Activated CD4-positive, alpha-beta T cell treated with anti-CD3 and anti-CD28 coated beads, Interleukin-2, amount 50 U/mL, for 4 hours (primary cell): ENCODE measurements at regions not wholly inside any gene's neighbourhood (a gene's known extent, or its start where the extent isn't known, plus 50 kb on each side); places are given as distances from the start of the nearest gene placed in this dataset.
"Not testable (repeated sequence)": the region's sequence is repeated elsewhere in the genome, so short reads cannot be mapped to it uniquely, and the experiment has no call there.

Experiments used
- DNase-seq, 2 experiments: peaks; one replicate each; pipeline ENCODE4 v3.0.0-alpha.2; 2020

DNA sequence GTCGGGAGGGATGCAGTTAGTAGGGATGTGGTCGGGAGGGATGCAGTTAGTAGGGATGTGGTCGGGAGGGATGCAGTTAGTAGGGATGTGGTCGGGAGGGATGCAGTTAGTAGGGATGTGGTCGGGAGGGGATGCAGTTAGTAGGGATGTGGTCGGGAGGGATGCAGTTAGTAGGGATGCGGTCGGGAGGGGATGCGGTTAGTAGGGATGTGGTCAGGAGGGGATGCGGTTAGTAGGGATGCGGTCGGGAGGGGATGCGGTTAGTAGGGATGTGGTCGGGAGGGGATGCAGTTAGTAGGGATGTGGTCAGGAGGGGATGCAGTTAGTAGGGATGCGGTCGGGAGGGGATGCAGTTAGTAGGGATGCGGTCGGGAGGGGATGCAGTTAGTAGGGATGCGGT is 96.2 kb downstream of the BDH1 start:
- DNase-seq, result not testable (repeated sequence)

DNA sequence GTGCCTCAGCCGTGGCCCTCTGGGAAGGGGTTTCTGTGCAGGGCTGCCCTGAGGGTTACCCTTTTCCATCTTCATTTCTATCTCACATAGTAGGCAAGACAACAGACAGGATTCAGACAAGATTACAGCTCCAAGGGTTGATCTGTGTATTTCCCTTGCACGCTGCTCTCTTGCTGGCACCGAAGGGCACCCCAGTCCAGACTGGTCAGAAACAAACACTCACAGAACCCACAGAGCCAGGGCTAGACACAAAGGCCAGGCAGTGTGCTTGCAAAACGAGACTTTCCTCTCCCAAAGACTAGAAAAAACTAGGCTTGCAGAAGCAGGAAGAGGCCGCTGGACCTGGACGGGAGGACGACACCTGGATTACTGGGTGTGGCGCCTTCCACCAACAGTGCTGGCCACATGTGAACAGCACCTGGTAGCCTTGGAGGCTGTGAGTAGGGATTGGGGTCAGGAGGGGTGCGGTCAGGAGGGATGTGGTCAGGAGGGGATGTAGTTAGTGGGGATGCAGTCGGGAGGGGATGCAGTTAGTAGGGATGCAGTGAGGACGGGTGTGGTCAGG is 96.8 kb downstream of the BDH1 start:
- no peak for DNase-seq

GRCh38 chr3:197458179-197458707 is 97.5 kb downstream of the BDH1 start:
- DNase-seq, result peak; percentile 32

DNA sequence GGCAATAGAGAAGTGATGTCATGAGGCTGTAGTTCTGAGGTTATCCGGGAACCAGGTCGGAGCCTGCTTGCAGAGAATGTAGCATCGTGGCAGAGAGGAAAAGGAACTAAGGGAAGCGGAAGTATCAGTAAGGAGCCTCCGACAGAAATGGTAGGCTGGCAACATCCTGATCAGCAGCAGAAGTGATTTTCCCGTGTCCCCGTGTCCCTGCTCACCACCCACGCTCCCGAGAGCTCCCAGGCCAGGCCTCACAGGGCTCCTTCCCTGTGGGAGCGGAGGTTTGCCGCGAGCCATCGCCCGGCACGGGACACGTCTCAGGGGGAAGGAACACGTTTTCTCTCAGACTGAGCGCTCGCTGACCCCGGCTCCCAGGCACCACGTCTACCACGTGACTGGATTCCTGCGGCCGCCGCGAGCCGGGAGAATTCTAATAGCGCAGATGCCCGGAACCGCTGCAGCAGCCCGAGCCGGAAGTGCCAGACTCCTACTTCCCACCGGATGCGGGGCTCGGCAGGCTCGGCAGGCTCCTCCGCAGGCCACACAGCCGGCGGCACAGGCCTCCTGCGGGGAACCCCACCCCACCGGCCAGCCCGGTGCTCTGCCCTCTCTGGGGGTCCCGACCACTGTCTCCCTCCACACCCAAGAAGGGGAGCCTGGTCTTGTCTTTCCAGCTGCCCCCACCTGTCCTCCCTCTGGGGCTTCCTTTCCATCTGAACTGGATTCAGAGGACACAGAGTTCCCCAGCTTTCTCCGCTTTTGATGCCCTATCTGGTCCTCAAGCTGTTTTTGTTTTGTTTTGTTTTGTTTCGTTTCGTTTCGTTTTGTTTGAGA is 99.3 kb downstream of the BDH1 start:
- peak; percentile 18 to 32 for DNase-seq

DNA sequence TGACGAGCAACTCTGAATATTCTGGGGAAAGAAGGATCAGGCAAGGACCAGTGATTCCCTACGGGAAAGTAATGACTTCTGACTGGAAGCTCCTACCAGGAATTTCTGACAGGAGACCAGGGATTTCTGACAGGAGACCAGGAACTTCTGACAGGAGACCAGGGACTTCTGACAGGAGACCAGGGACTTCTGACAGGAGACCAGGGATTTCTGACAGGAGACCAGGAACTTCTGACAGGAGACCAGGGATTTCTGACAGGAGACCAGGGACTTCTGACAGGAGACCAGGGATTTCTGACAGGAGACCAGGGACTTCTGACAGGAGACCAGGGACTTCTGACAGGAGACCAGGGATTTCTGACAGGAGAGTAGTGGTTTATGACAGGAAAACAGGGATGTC is 100.9 kb downstream of the BDH1 start:
- not testable (repeated sequence) for DNase-seq

DNA sequence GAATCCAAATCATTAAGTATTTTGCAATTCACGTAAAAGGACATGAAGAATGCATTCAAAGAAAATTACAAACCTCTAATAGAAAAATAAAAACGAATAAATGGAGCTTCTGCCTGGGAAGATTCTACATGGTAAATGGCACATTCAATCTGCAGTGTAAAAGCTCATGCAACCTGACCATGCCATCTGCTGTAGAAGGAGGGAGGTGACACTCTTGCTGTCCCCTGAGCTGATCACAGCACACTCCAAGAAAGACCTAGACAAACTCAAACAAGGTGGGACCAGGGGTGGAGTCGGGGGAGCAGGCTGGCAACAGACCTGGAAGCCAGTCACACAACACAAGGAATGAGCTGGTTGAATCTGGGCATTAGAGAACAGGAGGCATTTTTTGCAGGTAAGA is 101.8 kb downstream of the BDH1 start:
- no peak for DNase-seq

DNA sequence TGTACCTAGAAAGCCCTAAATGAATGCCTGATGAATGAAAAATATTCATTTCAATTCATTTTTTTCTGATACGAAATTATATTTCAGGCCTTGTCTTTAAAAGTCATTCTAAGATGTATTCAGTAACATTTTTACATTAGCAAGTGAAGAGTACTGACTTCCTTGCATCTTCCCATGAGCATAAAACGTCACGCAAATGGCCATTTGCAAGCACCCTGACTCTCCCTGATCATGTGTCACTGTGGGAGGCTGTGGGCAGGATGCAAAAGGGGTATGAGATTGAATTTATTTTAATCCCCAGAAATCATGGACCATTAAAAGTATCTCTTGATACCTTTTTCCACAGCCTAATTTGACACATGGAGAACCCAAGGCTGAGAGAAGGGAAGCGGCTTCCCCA is 105.0 kb downstream of the BDH1 start:
- no peak for DNase-seq

GRCh38 chr3:197450308-197450707 is 105.5 kb downstream of the BDH1 start:
- no peak for DNase-seq

GRCh38 chr3:197449181-197449580 is 106.6 kb downstream of the BDH1 start:
- DNase-seq, result not testable (repeated sequence)

- DNase-seq, result not testable (repeated sequence)
These were observed 108.0 kb downstream of the BDH1 start for GRCh38 chr3:197447781-197448180.

DNA sequence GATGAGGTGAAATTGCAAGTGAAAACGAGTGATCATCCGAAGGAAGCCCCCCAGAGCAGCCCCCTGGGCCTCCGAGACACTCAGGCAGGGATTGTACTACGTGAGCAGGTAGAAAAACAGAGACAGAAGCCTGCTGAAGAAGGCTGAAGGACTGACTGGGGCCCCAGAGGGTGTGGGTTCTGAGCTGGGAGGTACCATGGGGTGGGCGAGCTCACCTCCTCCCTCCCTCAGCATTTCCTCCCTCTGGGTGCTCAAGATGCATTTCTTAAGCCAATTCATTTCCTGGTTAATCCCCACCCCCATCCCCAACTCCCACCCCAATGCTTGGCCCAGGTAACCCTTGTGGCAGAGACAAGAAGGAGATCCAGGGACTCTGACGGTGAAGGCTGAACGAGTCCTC is 108.7 kb downstream of the BDH1 start:
- DNase-seq, result no peak

- DNase-seq, result no peak
These were observed 109.1 kb downstream of the BDH1 start for GRCh38 chr3:197446700-197447056.

- DNase-seq, result no peak
These were observed 109.7 kb downstream of the BDH1 start for GRCh38 chr3:197445896-197446699.

- no peak for DNase-seq
These were observed 110.9 kb downstream of the BDH1 start for GRCh38 chr3:197444793-197445379.

DNA sequence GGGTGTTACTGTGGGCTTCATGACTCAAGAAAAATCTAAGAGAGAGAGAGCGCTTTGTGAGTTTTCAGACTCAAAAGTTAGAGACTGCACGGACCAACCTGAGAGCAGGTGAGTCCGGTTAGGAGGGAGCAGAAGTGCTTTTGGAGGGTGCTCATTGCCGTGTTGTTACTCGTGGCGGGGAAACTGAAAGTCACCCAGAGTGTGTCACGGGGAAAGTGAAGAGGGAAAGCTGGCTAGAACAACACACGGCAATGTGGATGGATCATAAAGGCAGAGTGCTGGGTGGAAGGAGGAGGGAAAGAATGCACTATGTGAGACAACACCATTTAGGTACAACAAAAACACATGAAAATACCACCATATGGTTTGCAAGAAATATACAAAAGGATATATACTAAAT is 112.3 kb downstream of the BDH1 start:
- DNase-seq, result no peak

- DNase-seq, result no peak
These were observed 115.0 kb downstream of the BDH1 start for GRCh38 chr3:197440717-197441303.

GRCh38 chr3:197438906-197439305 is 116.9 kb downstream of the BDH1 start:
- no peak for DNase-seq

DNA sequence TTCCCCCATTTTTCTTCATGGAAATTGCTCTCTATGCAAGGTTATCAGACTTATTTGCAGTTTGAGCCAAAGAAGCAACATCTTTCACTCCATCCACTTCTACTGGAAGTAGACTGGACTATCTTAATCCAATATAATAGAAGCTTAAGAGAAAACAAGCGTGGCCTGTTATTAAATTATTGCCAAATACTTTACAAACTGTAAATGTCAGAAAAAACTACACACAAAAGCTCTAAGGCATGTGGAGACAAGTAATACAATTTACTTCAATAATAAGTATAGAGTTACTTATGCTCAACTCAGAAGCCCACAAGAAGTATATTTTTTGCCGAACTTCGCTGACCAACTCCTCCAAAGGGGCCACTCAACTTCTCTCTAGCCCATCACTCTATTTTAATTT is 120.3 kb downstream of the BDH1 start:
- no peak for DNase-seq

GRCh38 chr3:197434830-197435229 is 120.9 kb downstream of the BDH1 start:
- DNase-seq, result no peak

- no peak for DNase-seq
These were observed 123.2 kb downstream of the BDH1 start for GRCh38 chr3:197432384-197433127.

- DNase-seq, result no peak
These were observed 124.3 kb downstream of the BDH1 start for GRCh38 chr3:197431346-197431910.

GRCh38 chr3:197430934-197431333 is 124.8 kb downstream of the BDH1 start:
- no peak for DNase-seq
